ENCODE measurements at regions not wholly inside any gene's neighbourhood (a gene's known extent, or its start where the extent isn't known, plus 50 kb on each side); places are given as distances from the start of the nearest gene placed in this dataset.

DNA sequence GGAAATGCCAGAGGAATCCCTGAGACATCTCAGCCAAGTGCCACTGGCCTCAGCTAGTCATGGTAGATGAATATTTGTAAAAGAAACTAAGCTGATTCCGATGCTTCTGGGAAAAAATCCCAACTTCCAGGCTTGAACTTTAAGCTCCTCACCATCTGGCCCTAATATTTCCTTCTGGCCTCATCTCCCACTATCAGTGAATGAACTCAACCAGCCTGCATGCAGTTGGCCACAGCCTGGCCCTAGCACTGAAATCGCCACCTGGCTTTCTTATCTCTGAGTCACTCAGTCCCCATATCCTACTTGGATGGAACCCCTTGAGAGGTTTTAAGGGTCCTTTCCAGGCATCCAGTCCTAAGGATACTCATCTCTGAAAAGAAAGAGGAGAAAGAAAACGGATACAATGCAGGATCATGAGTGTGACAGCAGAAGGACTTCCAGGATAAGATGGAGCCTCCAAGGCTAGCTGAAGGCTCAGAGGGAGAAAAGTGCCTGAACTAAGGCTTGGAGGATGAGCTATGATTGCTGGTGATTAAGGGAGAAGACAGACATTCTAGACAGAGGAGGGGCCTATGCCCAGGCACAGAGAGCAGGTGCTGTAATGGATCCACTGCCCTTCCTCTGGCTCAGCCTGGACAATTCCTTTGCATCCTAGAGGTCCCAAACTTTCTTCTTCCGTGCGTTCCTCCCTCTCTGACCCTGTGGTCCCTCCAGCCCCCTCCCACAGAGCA is 141.5 kb upstream of the MYCN start:
- TF ChIP-seq, protein P1, sequence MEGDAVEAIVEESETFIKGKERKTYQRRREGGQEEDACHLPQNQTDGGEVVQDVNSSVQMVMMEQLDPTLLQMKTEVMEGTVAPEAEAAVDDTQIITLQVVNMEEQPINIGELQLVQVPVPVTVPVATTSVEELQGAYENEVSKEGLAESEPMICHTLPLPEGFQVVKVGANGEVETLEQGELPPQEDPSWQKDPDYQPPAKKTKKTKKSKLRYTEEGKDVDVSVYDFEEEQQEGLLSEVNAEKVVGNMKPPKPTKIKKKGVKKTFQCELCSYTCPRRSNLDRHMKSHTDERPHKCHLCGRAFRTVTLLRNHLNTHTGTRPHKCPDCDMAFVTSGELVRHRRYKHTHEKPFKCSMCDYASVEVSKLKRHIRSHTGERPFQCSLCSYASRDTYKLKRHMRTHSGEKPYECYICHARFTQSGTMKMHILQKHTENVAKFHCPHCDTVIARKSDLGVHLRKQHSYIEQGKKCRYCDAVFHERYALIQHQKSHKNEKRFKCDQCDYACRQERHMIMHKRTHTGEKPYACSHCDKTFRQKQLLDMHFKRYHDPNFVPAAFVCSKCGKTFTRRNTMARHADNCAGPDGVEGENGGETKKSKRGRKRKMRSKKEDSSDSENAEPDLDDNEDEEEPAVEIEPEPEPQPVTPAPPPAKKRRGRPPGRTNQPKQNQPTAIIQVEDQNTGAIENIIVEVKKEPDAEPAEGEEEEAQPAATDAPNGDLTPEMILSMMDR (IDR thresholded peaks at IDR 0.05), result no peak
- no peak for TF ChIP-seq POLR2A (IDR thresholded peaks at IDR 0.05)

Data from thyroid gland (tissue), 4 donors.